GM04503 (cell line): ENCODE measurements at regions not wholly inside any gene's neighbourhood (a gene's known extent, or its start where the extent isn't known, plus 50 kb on each side); places are given as distances from the start of the nearest gene placed in this dataset.
"Not testable (repeated sequence)": the region's sequence is repeated elsewhere in the genome, so short reads cannot be mapped to it uniquely, and the experiment has no call there.

Experiments
- DNase-seq: peaks from one replicate; pipeline ENCODE4 v3.0.0-alpha.2; 2012; ENCODE audit warnings: low read depth

GRCh38 chr6:134553936-134554335 is 236.0 kb upstream of the SGK1 start:
- DNase-seq = no peak

- DNase-seq = peak; percentile 74
Measured at GRCh38 chr6:134551245-134551960, 233.5 kb upstream of the SGK1 start.

GRCh38 chr6:134550604-134551003 is 232.7 kb upstream of the SGK1 start:
- DNase-seq = no peak

GRCh38 chr6:134549854-134550253 is 231.9 kb upstream of the SGK1 start:
- no peak for DNase-seq

- no peak for DNase-seq
Measured at GRCh38 chr6:134546962-134547645, 229.2 kb upstream of the SGK1 start.

GRCh38 chr6:134544737-134545136 is 226.8 kb upstream of the SGK1 start:
- no peak for DNase-seq

- DNase-seq = no peak
Measured at GRCh38 chr6:134543128-134543527, 225.2 kb upstream of the SGK1 start.

GRCh38 chr6:134541001-134541400 is 223.1 kb upstream of the SGK1 start:
- no peak for DNase-seq

- no peak for DNase-seq
Measured at GRCh38 chr6:134539865-134540323, 222.0 kb upstream of the SGK1 start.

GRCh38 chr6:134537765-134538164 is 219.9 kb upstream of the SGK1 start:
- DNase-seq = not testable (repeated sequence)

- peak; percentile 83 for DNase-seq
Measured at GRCh38 chr6:134537146-134537555, 219.2 kb upstream of the SGK1 start.

- DNase-seq = no peak
Measured at GRCh38 chr6:134535831-134536230, 217.9 kb upstream of the SGK1 start.

GRCh38 chr6:134534708-134535149 is 216.8 kb upstream of the SGK1 start:
- no peak for DNase-seq

GRCh38 chr6:134533991-134534390 is 216.1 kb upstream of the SGK1 start:
- no peak for DNase-seq

GRCh38 chr6:134532694-134533624 is 215.0 kb upstream of the SGK1 start:
- no peak for DNase-seq

GRCh38 chr6:134531611-134532010 is 213.7 kb upstream of the SGK1 start:
- no peak for DNase-seq

- no peak for DNase-seq
Measured at GRCh38 chr6:134531188-134531551, 213.3 kb upstream of the SGK1 start.

GRCh38 chr6:134529921-134530320 is 212.0 kb upstream of the SGK1 start:
- no peak for DNase-seq

GRCh38 chr6:134529305-134529704 is 211.4 kb upstream of the SGK1 start:
- DNase-seq = no peak

GRCh38 chr6:134527108-134527787 is 209.3 kb upstream of the SGK1 start:
- no peak for DNase-seq

GRCh38 chr6:134525190-134525868 is 207.4 kb upstream of the SGK1 start:
- no peak for DNase-seq
